ENCODE measurements at regions not wholly inside any gene's neighbourhood (a gene's known extent, or its start where the extent isn't known, plus 50 kb on each side); places are given as distances from the start of the nearest gene placed in this dataset.

GRCh38 chr3:110526777-110527727, 544.6 kb upstream of the NECTIN3 start:
- no peak for DNase-seq (ENCODE audit: low read depth, low spot score)

- DNase-seq (ENCODE audit: low read depth, low spot score), result no peak
These were observed 543.1 kb upstream of the NECTIN3 start for GRCh38 chr3:110528305-110529121.

GRCh38 chr3:110530902-110531301, 540.7 kb upstream of the NECTIN3 start:
- DNase-seq (ENCODE audit: low read depth, low spot score), result no peak

GRCh38 chr3:110533089-110533488, 538.5 kb upstream of the NECTIN3 start:
- DNase-seq (ENCODE audit: low read depth, low spot score), result no peak

GRCh38 chr3:110542552-110543150, 529.0 kb upstream of the NECTIN3 start:
- DNase-seq (ENCODE audit: low read depth, low spot score), result no peak

GRCh38 chr3:110544730-110545129, 526.9 kb upstream of the NECTIN3 start:
- DNase-seq (ENCODE audit: low read depth, low spot score), result no peak

- no peak for DNase-seq (ENCODE audit: low read depth, low spot score)
These were observed 521.1 kb upstream of the NECTIN3 start for GRCh38 chr3:110550511-110550910.

GRCh38 chr3:110562621-110563020, 509.0 kb upstream of the NECTIN3 start:
- no peak for DNase-seq (ENCODE audit: low read depth, low spot score)

GRCh38 chr3:110564674-110565073, 506.9 kb upstream of the NECTIN3 start:
- no peak for DNase-seq (ENCODE audit: low read depth, low spot score)

GRCh38 chr3:110567029-110567428, 504.6 kb upstream of the NECTIN3 start:
- no peak for DNase-seq (ENCODE audit: low read depth, low spot score)

GRCh38 chr3:110568246-110568645, 503.4 kb upstream of the NECTIN3 start:
- no peak for DNase-seq (ENCODE audit: low read depth, low spot score)

GRCh38 chr3:110569073-110569472, 502.5 kb upstream of the NECTIN3 start:
- no peak for DNase-seq (ENCODE audit: low read depth, low spot score)

- DNase-seq (ENCODE audit: low read depth, low spot score), result no peak
These were observed 495.9 kb upstream of the NECTIN3 start for GRCh38 chr3:110575702-110576101.

- DNase-seq (ENCODE audit: low read depth, low spot score), result no peak
These were observed 494.7 kb upstream of the NECTIN3 start for GRCh38 chr3:110576960-110577359.

GRCh38 chr3:110577854-110578253, 493.8 kb upstream of the NECTIN3 start:
- no peak for DNase-seq (ENCODE audit: low read depth, low spot score)

GRCh38 chr3:110579840-110580550, 491.6 kb upstream of the NECTIN3 start:
- DNase-seq (ENCODE audit: low read depth, low spot score), result no peak

GRCh38 chr3:110583373-110583935, 488.2 kb upstream of the NECTIN3 start:
- no peak for DNase-seq (ENCODE audit: low read depth, low spot score)

- DNase-seq (ENCODE audit: low read depth, low spot score), result no peak
These were observed 482.7 kb upstream of the NECTIN3 start for GRCh38 chr3:110588906-110589305.

- DNase-seq (ENCODE audit: low read depth, low spot score), result no peak
These were observed 482.3 kb upstream of the NECTIN3 start for GRCh38 chr3:110589341-110589740.

GRCh38 chr3:110593749-110594148, 477.9 kb upstream of the NECTIN3 start:
- no peak for DNase-seq (ENCODE audit: low read depth, low spot score)

GRCh38 chr3:110598847-110599490, 472.6 kb upstream of the NECTIN3 start:
- no peak for DNase-seq (ENCODE audit: low read depth, low spot score)

Data from activated CD4-positive, CD25-positive, alpha-beta regulatory T cell treated with anti-CD3 and anti-CD28 coated beads, Interleukin-2, amount 50 U/mL, for 16 hours (primary cell).